ENCODE measurements at regions not wholly inside any gene's neighbourhood (a gene's known extent, or its start where the extent isn't known, plus 50 kb on each side); places are given as distances from the start of the nearest gene placed in this dataset.

DNA sequence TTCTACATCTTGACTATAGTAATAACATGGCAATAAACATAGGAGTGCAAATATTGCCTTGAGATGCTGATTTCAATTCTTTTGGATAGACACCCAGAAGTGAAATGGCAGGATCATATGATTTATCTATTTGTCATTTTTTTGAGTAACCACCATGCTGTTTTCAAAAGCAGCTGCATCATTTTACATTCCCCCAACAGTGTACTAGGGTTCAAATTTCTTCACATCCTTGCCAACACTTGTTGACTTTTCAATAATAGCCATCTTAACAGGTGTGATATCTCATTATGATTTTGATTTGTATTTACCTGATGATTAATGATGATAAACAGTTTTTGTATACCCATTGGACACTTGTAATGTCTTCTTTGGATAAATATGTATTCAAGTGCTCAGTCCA, 90.8 kb downstream of the STRADB start:
- no peak for TF ChIP-seq POLR2A (IDR thresholded peaks at IDR 0.05; ENCODE audit: low read length)
- TF ChIP-seq GATA1 (IDR thresholded peaks at IDR 0.05; ENCODE audit: low read depth, low read length): no peak
